AG04450 (cell line): ENCODE measurements at regions not wholly inside any gene's neighbourhood (a gene's known extent, or its start where the extent isn't known, plus 50 kb on each side); places are given as distances from the start of the nearest gene placed in this dataset.

Experiments used
- CTCF ChIA-PET: fragments of 300-600, 350-600 bp; formaldehyde crosslinking; extraction: SDS; loops from one replicate; lab custom pipeline; 2022; ENCODE audit warnings: antibody characterized with exemption, inconsistent platforms; lab: Charles Lee
- POLR2A ChIA-PET: fragments of 350-600 bp; formaldehyde crosslinking; extraction: SDS; loops from one replicate; lab custom pipeline; 2021; ENCODE audit warnings: antibody characterized with exemption, inconsistent platforms; lab: Yijun Ruan, JAX
- DNase-seq: peaks from one replicate; pipeline ENCODE4 v3.0.0-alpha.2; 2011; ENCODE audit warnings: low read depth, low spot score
- H3K27ac ChIP-seq: one replicate; pipeline ENCODE4 v1.5.1; 2012; ENCODE audit warnings: low read depth, low read length, control low read depth
- H3K27me3 ChIP-seq: one replicate; pipeline ENCODE4 v1.6.0; 2012; ENCODE audit warnings: low read length; ENCODE audit not compliant: control insufficient read depth, insufficient read depth
- H3K4me3 ChIP-seq: 2 replicates; pipeline ENCODE4 v1.5.1; 2011; ENCODE audit warnings: mild to moderate bottlenecking, low read depth, low read length, control low read depth
- H3K9me3 ChIP-seq: 2 replicates; pipeline ENCODE4 v1.5.1; 2012; ENCODE audit warnings: low read length; ENCODE audit not compliant: control insufficient read depth, insufficient read depth
- CTCF ChIP-seq: IDR thresholded peaks from 2 replicates; pipeline ENCODE4 v1.5.1; 2011; ENCODE audit warnings: low read depth, low read length, control low read depth, inconsistent platforms

GRCh38 chr17:68750208-68750562 lies 149.0 kb upstream of the FAM20A start:
- Histone ChIP-seq H3K27me3 (no peaks in the 10 kb centered on the region), H3K27ac (no peak overlapping the region), H3K4me3 (no peak overlapping the region), H3K9me3 (peaks cover 2% of the 10 kb centered on the region)
- POLR2A ChIA-PET, result no interaction called here
- CTCF ChIA-PET, result no interaction called here
- no peak for DNase-seq
- no peak for TF ChIP-seq CTCF

- TF ChIP-seq CTCF, result no peak
- Histone ChIP-seq H3K4me3 (no peak overlapping the region), H3K9me3 (peaks cover 6% of the 10 kb centered on the region), H3K27me3 (no peaks in the 10 kb centered on the region), H3K27ac (no peak overlapping the region)
- ChIA-PET POLR2A (no interaction called here), CTCF (interaction anchor here (1.4 kb wide), 1 partner anchor 284 kb away, joined by 3 read pairs; no protein-coding TSS in a partner anchor)
- no peak for DNase-seq
These were observed 148.4 kb upstream of the FAM20A start for GRCh38 chr17:68749349-68750207.

GRCh38 chr17:68748381-68748780 lies 147.2 kb upstream of the FAM20A start:
- TF ChIP-seq CTCF, result no peak
- no peak for DNase-seq
- ChIA-PET CTCF (interaction anchor here (0.9 to 1.4 kb wide), 2 partner anchors 24 to 283 kb away, joined by 3 read pairs; no protein-coding TSS in a partner anchor), POLR2A (no interaction called here)
- Histone ChIP-seq H3K27ac (no peak overlapping the region), H3K4me3 (no peak overlapping the region), H3K9me3 (peaks cover 6% of the 10 kb centered on the region), H3K27me3 (no peaks in the 10 kb centered on the region)

GRCh38 chr17:68740555-68741447 lies 139.6 kb upstream of the FAM20A start:
- peaks cover 6% of the 10 kb centered on the region; the same call in 1 of the 2 replicates for H3K9me3 ChIP-seq
- no peak overlapping the region for H3K27ac ChIP-seq
- CTCF ChIA-PET, result no interaction called here
- no peak for DNase-seq
- POLR2A ChIA-PET, result no interaction called here
- H3K4me3 ChIP-seq, result no peak overlapping the region
- TF ChIP-seq CTCF, result no peak
- no peaks in the 10 kb centered on the region for H3K27me3 ChIP-seq
